D721Med (cell line): ENCODE measurements at regions not wholly inside any gene's neighbourhood (a gene's known extent, or its start where the extent isn't known, plus 50 kb on each side); places are given as distances from the start of the nearest gene placed in this dataset.

ENCODE experiments used
- DNase-seq: peaks from one replicate; pipeline ENCODE4 v3.0.0; 2011; ENCODE audit warnings: low spot score; ENCODE audit not compliant: insufficient read length
- FAIRE-seq: peaks from 2 replicates; lab custom pipeline; 2011; peaks lifted over from hg19 to GRCh38; lab: Jason Lieb, UNC
- TF ChIP-seq, protein P1 (sequence below): IDR thresholded peaks from 2 replicates; pipeline ENCODE4 v1.5.1; 2012; ENCODE audit warnings: mild to moderate bottlenecking, control low read depth; ENCODE audit not compliant: insufficient read depth; ENCODE audit errors: missing control alignments

DNA sequence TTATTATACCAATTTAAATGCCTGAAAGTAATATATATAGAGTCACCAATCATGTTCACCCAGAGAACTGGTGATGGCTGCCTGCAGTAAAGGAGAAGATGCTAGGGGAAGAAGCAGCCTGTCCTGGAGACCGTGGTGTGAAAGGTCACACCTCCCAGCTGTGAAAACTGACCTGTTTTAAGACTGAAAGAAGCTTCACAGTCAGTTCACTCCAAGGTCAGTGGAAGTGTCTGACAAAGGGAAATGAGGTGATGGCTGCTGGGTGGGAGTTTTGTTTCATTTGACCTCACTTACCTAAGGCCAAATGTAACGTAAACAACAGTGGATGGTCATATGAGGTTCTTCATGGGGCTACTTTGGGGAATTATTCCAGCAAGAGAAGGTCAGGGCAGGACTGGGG is 352.1 kb upstream of the GATB start:
- no peak for FAIRE-seq
- TF ChIP-seq, protein P1, sequence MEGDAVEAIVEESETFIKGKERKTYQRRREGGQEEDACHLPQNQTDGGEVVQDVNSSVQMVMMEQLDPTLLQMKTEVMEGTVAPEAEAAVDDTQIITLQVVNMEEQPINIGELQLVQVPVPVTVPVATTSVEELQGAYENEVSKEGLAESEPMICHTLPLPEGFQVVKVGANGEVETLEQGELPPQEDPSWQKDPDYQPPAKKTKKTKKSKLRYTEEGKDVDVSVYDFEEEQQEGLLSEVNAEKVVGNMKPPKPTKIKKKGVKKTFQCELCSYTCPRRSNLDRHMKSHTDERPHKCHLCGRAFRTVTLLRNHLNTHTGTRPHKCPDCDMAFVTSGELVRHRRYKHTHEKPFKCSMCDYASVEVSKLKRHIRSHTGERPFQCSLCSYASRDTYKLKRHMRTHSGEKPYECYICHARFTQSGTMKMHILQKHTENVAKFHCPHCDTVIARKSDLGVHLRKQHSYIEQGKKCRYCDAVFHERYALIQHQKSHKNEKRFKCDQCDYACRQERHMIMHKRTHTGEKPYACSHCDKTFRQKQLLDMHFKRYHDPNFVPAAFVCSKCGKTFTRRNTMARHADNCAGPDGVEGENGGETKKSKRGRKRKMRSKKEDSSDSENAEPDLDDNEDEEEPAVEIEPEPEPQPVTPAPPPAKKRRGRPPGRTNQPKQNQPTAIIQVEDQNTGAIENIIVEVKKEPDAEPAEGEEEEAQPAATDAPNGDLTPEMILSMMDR = no peak
- DNase-seq = no peak

DNA sequence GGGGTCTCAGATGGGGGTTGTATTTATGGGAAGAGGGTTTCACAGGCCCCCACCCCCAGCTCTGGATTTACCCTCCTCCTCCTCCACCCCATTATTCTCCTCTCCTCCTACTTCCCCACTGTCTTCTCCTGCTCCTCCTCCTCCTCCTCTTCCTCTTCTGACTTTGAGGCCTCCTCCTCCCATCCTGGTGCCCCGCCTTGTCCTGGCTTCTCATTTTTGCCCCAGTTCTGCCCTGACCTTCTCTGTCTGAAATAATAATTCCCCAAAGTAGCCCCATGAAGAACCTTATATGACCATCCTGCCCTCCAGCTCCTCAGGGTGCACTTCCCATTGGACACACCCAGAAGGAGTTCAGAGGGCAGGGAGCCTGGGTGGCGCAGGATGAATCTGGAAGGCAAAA is 351.4 kb upstream of the GATB start:
- no peak for FAIRE-seq
- DNase-seq = no peak
- TF ChIP-seq, protein P1 = no peak

DNA sequence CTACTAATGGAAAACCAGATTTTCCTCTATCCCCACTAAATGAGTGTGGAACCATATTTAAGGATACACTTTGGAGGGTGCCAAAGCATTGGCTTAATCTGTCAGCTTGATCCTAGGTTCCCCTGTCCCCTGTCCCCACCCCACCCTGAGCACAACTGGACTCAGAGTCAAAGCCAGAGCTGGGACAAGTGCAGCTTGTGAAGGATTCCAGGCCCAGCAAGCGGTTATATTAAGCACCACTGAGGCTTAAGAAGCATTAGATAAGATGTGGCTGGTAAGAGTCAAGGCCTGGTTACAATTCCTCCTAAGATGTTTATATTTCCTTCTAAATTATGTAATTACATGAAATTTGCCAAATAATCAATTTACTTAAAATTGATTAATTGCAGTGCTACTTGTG is 350.0 kb upstream of the GATB start:
- DNase-seq (no peak), FAIRE-seq (no peak)
- TF ChIP-seq, protein P1 = no peak

DNA sequence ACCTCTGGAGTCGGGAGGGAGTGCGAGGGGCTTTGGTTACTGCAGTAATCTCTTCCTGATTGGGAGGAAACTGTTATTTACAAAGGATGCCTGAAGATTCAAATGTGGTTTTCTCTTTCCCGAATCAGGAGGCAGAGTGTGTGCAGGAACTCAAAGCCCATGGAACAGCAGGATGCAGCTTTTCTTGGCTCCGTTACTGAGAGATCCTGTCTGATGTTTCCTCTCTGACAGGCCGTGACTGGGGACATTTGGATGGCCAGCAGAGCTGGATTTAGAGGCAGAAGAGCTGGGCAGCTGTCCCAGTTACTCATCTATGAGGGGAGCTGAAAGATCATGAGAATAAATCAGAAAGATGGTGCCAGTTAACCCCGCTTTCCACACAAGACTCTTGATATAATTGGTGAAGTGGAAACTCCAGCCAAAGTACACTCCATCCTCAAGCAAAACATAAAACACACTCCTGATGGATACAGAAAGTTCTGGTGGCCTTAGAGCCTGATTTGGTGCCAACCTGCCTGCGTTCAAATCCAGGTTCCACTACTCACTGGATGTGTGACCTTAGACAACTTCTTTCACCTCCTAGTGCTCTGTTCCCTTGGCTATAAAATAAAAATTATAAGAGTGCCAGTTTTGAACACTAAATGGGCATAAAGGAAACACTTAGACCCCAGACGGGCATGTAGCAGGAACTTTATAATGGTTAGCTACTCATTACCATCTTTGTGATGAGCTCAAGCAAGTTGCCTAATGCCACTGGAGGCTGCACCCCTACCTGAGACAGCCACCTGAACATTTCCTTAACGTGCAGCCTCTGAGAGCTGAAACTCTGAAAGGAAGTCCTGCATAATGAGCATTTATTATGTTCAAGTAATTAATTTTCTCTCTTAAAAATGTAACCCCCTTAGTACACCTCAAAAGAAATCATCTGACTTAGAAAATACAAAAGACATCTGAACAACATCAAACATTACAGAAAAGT is 349.0 kb upstream of the GATB start:
- FAIRE-seq = no peak
- no peak for DNase-seq
- TF ChIP-seq, protein P1 = no peak

DNA sequence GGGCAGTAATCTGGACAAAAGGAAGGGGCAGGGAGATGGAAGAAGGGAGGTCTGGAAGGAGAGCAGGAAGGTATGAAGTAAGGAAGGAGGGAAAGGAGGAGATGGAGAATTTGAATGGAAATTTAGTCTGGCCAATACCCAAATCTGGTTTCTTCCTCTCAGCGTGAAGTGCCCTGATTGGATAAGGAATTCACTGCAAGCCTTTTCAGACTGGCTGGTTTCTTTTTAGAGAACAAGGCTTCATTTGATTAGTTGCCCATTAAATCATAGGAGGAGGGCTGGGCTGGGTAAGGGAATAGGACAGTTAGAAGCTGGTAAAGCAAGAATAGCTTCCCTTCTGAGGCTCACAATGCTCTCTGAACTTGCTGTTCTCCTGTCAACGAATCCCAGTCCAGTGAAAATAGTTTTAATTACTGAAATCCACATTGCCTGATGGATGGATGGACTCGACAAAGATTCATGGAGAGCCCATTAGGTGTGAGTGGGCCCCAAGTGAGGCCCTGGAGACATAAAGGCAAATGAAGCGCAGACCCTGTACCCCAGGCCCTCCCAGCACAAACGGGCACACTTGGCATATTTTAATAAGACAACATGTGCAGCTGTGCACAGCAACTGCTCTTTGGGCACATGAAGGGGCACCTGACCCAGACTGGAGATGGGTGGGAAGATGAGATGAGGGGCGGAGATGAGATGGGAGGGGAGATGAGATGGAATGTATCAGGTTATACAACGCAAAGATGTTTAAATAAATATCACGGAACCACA is 347.1 kb upstream of the GATB start:
- TF ChIP-seq, protein P1 = no peak
- FAIRE-seq = no peak
- no peak for DNase-seq

DNA sequence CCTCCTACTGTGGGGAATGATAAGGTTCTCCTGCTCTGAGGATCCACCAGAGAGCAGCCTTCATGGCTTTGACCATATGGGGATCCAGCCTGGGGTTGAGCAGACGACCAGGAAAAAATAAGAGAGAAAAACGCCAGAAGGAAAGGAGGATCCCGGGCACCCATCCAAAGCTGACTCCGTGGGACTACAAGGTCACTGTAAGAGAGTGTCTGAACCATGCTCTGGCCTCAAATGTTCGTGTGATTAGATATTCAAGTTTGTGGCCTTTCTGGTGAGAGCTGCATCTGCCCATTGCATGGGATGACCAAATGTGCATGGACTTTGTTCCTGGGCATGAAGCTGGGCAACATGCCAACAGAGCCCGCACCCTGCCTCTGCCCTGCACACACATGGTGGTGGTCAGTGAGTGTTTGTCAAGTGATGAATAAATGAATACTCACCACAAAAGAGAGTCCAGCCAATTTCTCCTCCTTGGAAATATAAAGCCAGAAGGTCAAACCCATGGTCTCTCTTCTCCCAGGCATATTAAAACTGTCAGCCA is 346.0 kb upstream of the GATB start:
- TF ChIP-seq, protein P1 = no peak

More for the DNA sequence above, 346.0 kb upstream of the GATB start:
- DNase-seq = no peak
- FAIRE-seq = no peak
